Adrenal gland (tissue), 9 donors: ENCODE measurements at regions not wholly inside any gene's neighbourhood (a gene's known extent, or its start where the extent isn't known, plus 50 kb on each side); places are given as distances from the start of the nearest gene placed in this dataset.

Experiments used
- DNase-seq, 7 donors: peaks; one replicate each; pipeline ENCODE4 v3.0.0-alpha.2; 2019 to 2020
- H3K27ac ChIP-seq, 5 donors: fragments of 200-600 bp; sonication (generic) in 4 of 5; 1 replicate in 3 of 5; 2 replicates in 2 of 5; pipeline versions ENCODE4 v1.5.1 to v1.8.0; 2016 to 2020; ENCODE audit warnings: mild to moderate bottlenecking in 1 of 5
- H3K27me3 ChIP-seq: fragments of 200-600 bp; 2 replicates; pipeline ENCODE4 v1.8.0; 2021
- H3K36me3 ChIP-seq, 2 donors: fragments of 200-600 bp; replicated peaks in 1 of 2; 1 replicate in 1 of 2; 2 replicates in 1 of 2; pipeline versions ENCODE4 v1.5.1 to v1.8.0; 2018 to 2022
- H3K4me1 ChIP-seq, 2 donors: fragments of 200-600 bp; replicated peaks in 1 of 2; 1 replicate in 1 of 2; 2 replicates in 1 of 2; pipeline versions ENCODE4 v1.5.1 to v1.8.0; 2018 to 2021
- H3K4me3 ChIP-seq, 4 donors: fragments of 200-600 bp; sonication (generic) in 3 of 4; one replicate each; pipeline ENCODE4 v1.5.1; 2016 to 2018
- H3K9me3 ChIP-seq, 3 donors: fragments of 200-600 bp; sonication (generic) in 1 of 3; replicated peaks in 1 of 3; 1 replicate in 2 of 3; 2 replicates in 1 of 3; pipeline versions ENCODE4 v1.5.1 to v1.8.0; 2016 to 2021
- POLR2A ChIP-seq, 2 donors: fragments of 450-650 bp; IDR thresholded peaks; one replicate each; pipeline ENCODE4 v1.6.1; 2017; ENCODE audit warnings: antibody characterized with exemption in 2 of 2, mild to moderate bottlenecking in 2 of 2, moderate library complexity in 1 of 2
- WGBS, 4 donors: extraction: QIAGEN DNeasy Blood & Tissue Kit in 2 of 4; methylation state at CpG; one replicate each; pipeline versions ENCODE4 v1.1.5 to v1.1.7; 2013 to 2017; 5-methylcytosine and 5-hydroxymethylcytosine counted together
- intact Hi-C, 2 donors: fragments of 100-400 bp; cut with DNase I; formaldehyde crosslinking; loops; one replicate each; pipeline versions ENCODE4 v1.14.1 to v1.15.0; 2022 to 2023
- TF ChIP-seq, protein P1 (sequence below), 6 experiments: fragments of 450-650 bp in 4 of 6; fragments of 200-600 bp in 2 of 6; sonication (generic) in 1 of 6; IDR thresholded peaks; 1 replicate in 5 of 6; 2 replicates in 1 of 6; pipeline versions ENCODE4 v1.5.1 to v1.8.0; 2016 to 2021; ENCODE audit warnings: antibody characterized with exemption in 6 of 6, mild to moderate bottlenecking in 2 of 6, moderate library complexity in 1 of 6
- donor health status: healthy with polysubstance abuse.
- donor health status: Bipolar disorder and iron deficiency.
- donor health status: DM: yes; HTN: yes; CAD: no.
- donor health status: DM: no; HTN: no; CAD: no.
- donor health status: DM: no; HTN: no; CAD: no.

DNA sequence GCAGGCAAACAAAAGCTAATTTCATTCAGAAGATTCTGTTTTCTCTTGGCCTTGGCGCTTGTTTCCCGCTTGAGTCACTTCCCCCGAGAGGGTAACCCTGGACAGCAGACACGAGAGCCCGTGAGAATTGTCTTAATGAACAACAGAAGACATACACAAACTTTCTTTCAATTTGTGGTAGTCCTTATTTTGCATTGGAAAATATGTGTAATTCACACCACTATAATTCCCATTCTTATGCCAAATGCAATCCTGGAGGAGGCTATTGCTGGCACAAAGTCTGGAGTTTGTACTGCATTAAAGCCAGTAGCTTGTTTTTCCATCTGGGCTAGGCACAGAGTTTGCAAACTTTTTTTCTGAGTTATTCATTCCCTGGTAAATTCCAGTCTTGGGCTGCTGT, 109.8 kb upstream of the IVNS1ABP start:
- TF ChIP-seq POLR2A (IDR thresholded peaks at IDR 0.05) = no peak
- TF ChIP-seq, protein P1, sequence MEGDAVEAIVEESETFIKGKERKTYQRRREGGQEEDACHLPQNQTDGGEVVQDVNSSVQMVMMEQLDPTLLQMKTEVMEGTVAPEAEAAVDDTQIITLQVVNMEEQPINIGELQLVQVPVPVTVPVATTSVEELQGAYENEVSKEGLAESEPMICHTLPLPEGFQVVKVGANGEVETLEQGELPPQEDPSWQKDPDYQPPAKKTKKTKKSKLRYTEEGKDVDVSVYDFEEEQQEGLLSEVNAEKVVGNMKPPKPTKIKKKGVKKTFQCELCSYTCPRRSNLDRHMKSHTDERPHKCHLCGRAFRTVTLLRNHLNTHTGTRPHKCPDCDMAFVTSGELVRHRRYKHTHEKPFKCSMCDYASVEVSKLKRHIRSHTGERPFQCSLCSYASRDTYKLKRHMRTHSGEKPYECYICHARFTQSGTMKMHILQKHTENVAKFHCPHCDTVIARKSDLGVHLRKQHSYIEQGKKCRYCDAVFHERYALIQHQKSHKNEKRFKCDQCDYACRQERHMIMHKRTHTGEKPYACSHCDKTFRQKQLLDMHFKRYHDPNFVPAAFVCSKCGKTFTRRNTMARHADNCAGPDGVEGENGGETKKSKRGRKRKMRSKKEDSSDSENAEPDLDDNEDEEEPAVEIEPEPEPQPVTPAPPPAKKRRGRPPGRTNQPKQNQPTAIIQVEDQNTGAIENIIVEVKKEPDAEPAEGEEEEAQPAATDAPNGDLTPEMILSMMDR (IDR thresholded peaks at IDR 0.05) = no peak
- no peak overlapping the region for H3K4me3 ChIP-seq
- intact Hi-C loops = loop anchor here (10.0 kb wide), 2 partner anchors 248 to 258 kb away; no protein-coding TSS in a partner anchor
- WGBS, 4 donors = 34 to 77% (median 36%) methylated on average over 5 of the region's 5 CpGs
- no peaks in the 10 kb centered on the region for H3K36me3 ChIP-seq
- no peak overlapping the region for H3K27ac ChIP-seq
- DNase-seq = peak; percentile 54 to 77 (median 67)
- H3K4me1 ChIP-seq = peaks cover 0 to 8% of the 10 kb centered on the region in 2 donors
- H3K27me3 ChIP-seq = no peaks in the 10 kb centered on the region
- no peaks in the 10 kb centered on the region for H3K9me3 ChIP-seq

GRCh38 chr1:185425163-185425562, 108.1 kb upstream of the IVNS1ABP start:
- Histone ChIP-seq H3K4me1 (peaks cover 0 to 8% of the 10 kb centered on the region in 2 donors), H3K27me3 (no peaks in the 10 kb centered on the region), H3K27ac (no peak overlapping the region), H3K9me3 (no peaks in the 10 kb centered on the region), H3K36me3 (no peaks in the 10 kb centered on the region), H3K4me3 (no peak overlapping the region)
- whole genome bisulfite sequencing, 4 donors = 86 to 91% (median 88%) methylated on average over 3 of the region's 3 CpGs
- no peak for TF ChIP-seq POLR2A (IDR thresholded peaks at IDR 0.05)
- TF ChIP-seq, protein P1 (IDR thresholded peaks at IDR 0.05) = no peak
- intact Hi-C loops = loop anchor here (10.0 kb wide), 2 partner anchors 250 to 260 kb away; no protein-coding TSS in a partner anchor
- no peak for DNase-seq

- 58 to 68% (median 66%) methylated on average over 3 of the region's 3 CpGs for WGBS, 4 donors
- no peak for TF ChIP-seq POLR2A (IDR thresholded peaks at IDR 0.05)
- TF ChIP-seq, protein P1 (IDR thresholded peaks at IDR 0.05) = no peak
Observed at GRCh38 chr1:185421485-185422107, 104.6 kb upstream of the IVNS1ABP start.

DNA sequence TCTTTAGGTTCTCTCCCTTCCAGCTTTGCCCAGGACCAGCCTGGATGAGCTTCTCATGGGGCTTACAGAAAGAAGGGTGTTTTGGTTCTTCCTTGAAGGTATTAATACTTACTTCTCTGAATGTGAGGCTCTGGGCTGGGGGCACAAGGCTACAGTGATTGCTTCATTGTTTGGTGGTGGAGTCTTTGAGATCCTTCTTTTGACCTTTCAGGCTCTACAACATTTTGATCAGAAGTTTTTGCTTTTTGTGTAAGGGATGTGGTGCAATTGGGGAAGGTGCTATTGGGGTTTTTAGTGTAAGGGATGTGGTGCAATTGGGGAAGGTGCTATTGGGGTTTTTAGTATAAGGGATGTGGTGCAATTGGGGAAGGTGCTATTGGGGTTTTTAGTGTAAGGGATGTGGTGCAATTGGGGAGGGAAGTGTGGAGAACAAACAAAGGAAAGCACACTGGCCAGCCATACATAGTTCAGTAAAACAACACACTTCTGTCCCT, 103.6 kb upstream of the IVNS1ABP start:
- Histone ChIP-seq H3K4me1 (no peaks in the 10 kb centered on the region), H3K27ac (no peak overlapping the region), H3K27me3 (no peaks in the 10 kb centered on the region), H3K4me3 (no peak overlapping the region), H3K36me3 (no peaks in the 10 kb centered on the region), H3K9me3 (no peaks in the 10 kb centered on the region)
- TF ChIP-seq, protein P1 (IDR thresholded peaks at IDR 0.05) = no peak
- no peak for TF ChIP-seq POLR2A (IDR thresholded peaks at IDR 0.05)
- no peak for DNase-seq
- intact Hi-C loops = loop anchor here (10.0 kb wide), 2 partner anchors 254 to 264 kb away; no protein-coding TSS in a partner anchor

More at GRCh38 chr1:185421485-185422107, 104.6 kb upstream of the IVNS1ABP start:
- intact Hi-C loops = loop anchor here (10.0 kb wide), 2 partner anchors 253 to 263 kb away; no protein-coding TSS in a partner anchor
- DNase-seq = no peak
- no peak overlapping the region for H3K4me3 ChIP-seq
- H3K36me3 ChIP-seq = no peaks in the 10 kb centered on the region
- H3K9me3 ChIP-seq = no peaks in the 10 kb centered on the region
- peaks cover 0 to 1% of the 10 kb centered on the region in 2 donors for H3K4me1 ChIP-seq
- no peak overlapping the region for H3K27ac ChIP-seq
- H3K27me3 ChIP-seq = no peaks in the 10 kb centered on the region
